ENCODE measurements at regions not wholly inside any gene's neighbourhood (a gene's known extent, or its start where the extent isn't known, plus 50 kb on each side); places are given as distances from the start of the nearest gene placed in this dataset.
A peak's percentile ranks its signal among the peaks of the same experiment; 100 is the strongest.

DNA sequence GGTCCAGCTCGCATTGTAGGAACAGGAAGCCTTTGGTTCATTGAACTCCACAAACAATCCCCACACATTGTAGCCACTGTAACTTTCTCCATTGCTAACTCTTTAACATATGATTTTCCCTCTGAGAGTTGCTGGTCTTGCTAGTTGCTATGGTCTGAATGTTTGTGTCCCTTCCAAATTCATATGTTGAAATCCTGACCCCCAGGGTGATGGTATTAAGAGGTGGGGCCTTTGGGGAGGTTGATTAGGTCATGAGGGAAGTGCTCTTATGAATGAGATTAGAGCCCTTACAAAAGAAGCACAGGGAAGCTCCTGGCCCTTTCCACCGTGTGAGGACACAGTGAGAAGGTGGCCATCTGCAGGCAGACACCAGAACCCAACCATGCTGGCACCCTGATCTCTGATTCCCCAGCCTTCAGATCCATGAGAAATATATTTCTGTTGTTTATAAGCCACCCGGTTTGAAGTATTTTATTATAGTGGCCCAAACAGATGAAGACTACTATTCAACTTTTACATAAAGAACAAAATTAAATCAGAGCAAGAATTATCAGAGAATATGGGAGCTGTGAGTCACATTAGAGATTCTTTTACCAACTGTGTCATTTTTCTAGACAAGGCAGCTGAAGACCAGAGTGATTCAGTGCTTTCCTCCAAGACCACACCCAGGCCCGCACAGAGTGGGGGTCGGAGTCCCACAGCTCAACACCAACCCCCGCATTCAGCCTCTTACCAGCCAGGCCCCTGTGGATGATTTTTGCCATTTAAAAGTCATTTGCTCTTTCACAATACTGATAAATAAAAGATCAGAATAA, 143.0 kb downstream of the SAMD5 start:
- peaks cover 4% of the 10 kb centered on the region for H3K4me1 Mint-ChIP-seq
- ChIA-PET CTCF (interaction anchor here (0.9 to 1.4 kb wide), 2 partner anchors 142 to 145 kb away, joined by 3 to 4 read pairs; partner anchors contain the start of gene SAMD5), POLR2A (no interaction called here)
- no peak for DNase-seq (ENCODE audit: low spot score)
- H3K4me3 Mint-ChIP-seq: no peak overlapping the region
- no peaks in the 10 kb centered on the region for H3K36me3 Mint-ChIP-seq
- no peak for TF ChIP-seq ZNF671 (CRISPR knock-in tag; IDR thresholded peaks at IDR 0.05)
- no peak for TF ChIP-seq GABPB1 (CRISPR knock-in tag; IDR thresholded peaks at IDR 0.05)
- no peak for TF ChIP-seq NFATC4 (CRISPR knock-in tag; IDR thresholded peaks at IDR 0.05)
- TF ChIP-seq ARID4B (CRISPR knock-in tag; IDR thresholded peaks at IDR 0.05; ENCODE audit: borderline replicate concordance): no peak
- no peak for TF ChIP-seq TEAD1 (CRISPR knock-in tag; IDR thresholded peaks at IDR 0.05)
- TF ChIP-seq FOXK1 (CRISPR knock-in tag; IDR thresholded peaks at IDR 0.05): no peak
- TF ChIP-seq, protein P1, sequence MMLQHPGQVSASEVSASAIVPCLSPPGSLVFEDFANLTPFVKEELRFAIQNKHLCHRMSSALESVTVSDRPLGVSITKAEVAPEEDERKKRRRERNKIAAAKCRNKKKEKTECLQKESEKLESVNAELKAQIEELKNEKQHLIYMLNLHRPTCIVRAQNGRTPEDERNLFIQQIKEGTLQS (CRISPR knock-in tag; conservative IDR thresholded peaks at IDR 0.05): no peak
- TF ChIP-seq ZNF396 (CRISPR knock-in tag; IDR thresholded peaks at IDR 0.05; ENCODE audit: borderline replicate concordance): no peak
- TF ChIP-seq, protein P2, sequence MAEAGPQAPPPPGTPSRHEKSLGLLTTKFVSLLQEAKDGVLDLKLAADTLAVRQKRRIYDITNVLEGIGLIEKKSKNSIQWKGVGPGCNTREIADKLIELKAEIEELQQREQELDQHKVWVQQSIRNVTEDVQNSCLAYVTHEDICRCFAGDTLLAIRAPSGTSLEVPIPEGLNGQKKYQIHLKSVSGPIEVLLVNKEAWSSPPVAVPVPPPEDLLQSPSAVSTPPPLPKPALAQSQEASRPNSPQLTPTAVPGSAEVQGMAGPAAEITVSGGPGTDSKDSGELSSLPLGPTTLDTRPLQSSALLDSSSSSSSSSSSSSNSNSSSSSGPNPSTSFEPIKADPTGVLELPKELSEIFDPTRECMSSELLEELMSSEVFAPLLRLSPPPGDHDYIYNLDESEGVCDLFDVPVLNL (CRISPR knock-in tag; IDR thresholded peaks at IDR 0.05; ENCODE audit: borderline replicate concordance, low read depth): no peak
- TF ChIP-seq ERG (CRISPR knock-in tag; IDR thresholded peaks at IDR 0.05): no peak
- no peak for TF ChIP-seq ZNF138 (CRISPR knock-in tag; conservative IDR thresholded peaks at IDR 0.05)
- TF ChIP-seq, protein P3, sequence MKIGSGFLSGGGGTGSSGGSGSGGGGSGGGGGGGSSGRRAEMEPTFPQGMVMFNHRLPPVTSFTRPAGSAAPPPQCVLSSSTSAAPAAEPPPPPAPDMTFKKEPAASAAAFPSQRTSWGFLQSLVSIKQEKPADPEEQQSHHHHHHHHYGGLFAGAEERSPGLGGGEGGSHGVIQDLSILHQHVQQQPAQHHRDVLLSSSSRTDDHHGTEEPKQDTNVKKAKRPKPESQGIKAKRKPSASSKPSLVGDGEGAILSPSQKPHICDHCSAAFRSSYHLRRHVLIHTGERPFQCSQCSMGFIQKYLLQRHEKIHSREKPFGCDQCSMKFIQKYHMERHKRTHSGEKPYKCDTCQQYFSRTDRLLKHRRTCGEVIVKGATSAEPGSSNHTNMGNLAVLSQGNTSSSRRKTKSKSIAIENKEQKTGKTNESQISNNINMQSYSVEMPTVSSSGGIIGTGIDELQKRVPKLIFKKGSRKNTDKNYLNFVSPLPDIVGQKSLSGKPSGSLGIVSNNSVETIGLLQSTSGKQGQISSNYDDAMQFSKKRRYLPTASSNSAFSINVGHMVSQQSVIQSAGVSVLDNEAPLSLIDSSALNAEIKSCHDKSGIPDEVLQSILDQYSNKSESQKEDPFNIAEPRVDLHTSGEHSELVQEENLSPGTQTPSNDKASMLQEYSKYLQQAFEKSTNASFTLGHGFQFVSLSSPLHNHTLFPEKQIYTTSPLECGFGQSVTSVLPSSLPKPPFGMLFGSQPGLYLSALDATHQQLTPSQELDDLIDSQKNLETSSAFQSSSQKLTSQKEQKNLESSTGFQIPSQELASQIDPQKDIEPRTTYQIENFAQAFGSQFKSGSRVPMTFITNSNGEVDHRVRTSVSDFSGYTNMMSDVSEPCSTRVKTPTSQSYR (CRISPR knock-in tag; IDR thresholded peaks at IDR 0.05): no peak
- no peak for TF ChIP-seq NR2C2 (CRISPR knock-in tag; IDR thresholded peaks at IDR 0.05)
- no peak overlapping the region for H3K27ac Mint-ChIP-seq
- no peaks in the 10 kb centered on the region for H3K27me3 Mint-ChIP-seq (ENCODE audit: low read depth)
- ATAC-seq: peak; percentile 94
- H3K9me3 Mint-ChIP-seq: no peaks in the 10 kb centered on the region

- H3K27me3 Mint-ChIP-seq (ENCODE audit: low read depth): no peaks in the 10 kb centered on the region
- ATAC-seq (no peak), DNase-seq (ENCODE audit: low spot score) (no peak)
- ChIA-PET POLR2A (no interaction called here), CTCF (no interaction called here)
- H3K4me3 Mint-ChIP-seq: no peak overlapping the region
- peaks cover 4% of the 10 kb centered on the region for H3K4me1 Mint-ChIP-seq
- no peaks in the 10 kb centered on the region for H3K9me3 Mint-ChIP-seq
- H3K27ac Mint-ChIP-seq: no peak overlapping the region
- no peaks in the 10 kb centered on the region for H3K36me3 Mint-ChIP-seq
- TF ChIP-seq, protein P4, sequence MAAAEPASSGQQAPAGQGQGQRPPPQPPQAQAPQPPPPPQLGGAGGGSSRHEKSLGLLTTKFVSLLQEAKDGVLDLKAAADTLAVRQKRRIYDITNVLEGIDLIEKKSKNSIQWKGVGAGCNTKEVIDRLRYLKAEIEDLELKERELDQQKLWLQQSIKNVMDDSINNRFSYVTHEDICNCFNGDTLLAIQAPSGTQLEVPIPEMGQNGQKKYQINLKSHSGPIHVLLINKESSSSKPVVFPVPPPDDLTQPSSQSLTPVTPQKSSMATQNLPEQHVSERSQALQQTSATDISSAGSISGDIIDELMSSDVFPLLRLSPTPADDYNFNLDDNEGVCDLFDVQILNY (CRISPR knock-in tag; IDR thresholded peaks at IDR 0.05): no peak
- TF ChIP-seq ZMAT4 (CRISPR knock-in tag; IDR thresholded peaks at IDR 0.05): no peak
- no peak for TF ChIP-seq OVOL2 (CRISPR knock-in tag; IDR thresholded peaks at IDR 0.05; ENCODE audit: borderline replicate concordance)
- TF ChIP-seq, protein P5, sequence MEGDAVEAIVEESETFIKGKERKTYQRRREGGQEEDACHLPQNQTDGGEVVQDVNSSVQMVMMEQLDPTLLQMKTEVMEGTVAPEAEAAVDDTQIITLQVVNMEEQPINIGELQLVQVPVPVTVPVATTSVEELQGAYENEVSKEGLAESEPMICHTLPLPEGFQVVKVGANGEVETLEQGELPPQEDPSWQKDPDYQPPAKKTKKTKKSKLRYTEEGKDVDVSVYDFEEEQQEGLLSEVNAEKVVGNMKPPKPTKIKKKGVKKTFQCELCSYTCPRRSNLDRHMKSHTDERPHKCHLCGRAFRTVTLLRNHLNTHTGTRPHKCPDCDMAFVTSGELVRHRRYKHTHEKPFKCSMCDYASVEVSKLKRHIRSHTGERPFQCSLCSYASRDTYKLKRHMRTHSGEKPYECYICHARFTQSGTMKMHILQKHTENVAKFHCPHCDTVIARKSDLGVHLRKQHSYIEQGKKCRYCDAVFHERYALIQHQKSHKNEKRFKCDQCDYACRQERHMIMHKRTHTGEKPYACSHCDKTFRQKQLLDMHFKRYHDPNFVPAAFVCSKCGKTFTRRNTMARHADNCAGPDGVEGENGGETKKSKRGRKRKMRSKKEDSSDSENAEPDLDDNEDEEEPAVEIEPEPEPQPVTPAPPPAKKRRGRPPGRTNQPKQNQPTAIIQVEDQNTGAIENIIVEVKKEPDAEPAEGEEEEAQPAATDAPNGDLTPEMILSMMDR (IDR thresholded peaks at IDR 0.05): no peak
- no peak for TF ChIP-seq TCF7 (CRISPR knock-in tag; IDR thresholded peaks at IDR 0.05; ENCODE audit: low read depth)
These were observed 145.1 kb downstream of the SAMD5 start for GRCh38 chr6:147653631-147654030.
